GM12878 (cell line): ENCODE measurements at regions not wholly inside any gene's neighbourhood (a gene's known extent, or its start where the extent isn't known, plus 50 kb on each side); places are given as distances from the start of the nearest gene placed in this dataset.

Experiments
- ATAC-seq: fragments of 200-7000 bp; cut with Tn5 transposase; 3 replicates; pipeline ENCODE4 v1.9.1; 2020; ENCODE audit warnings: mild to moderate bottlenecking, moderate library complexity
- BruUV-seq: library from RNA; stranded (reverse); fragments of 400-500 nt; replicated peaks from 2 replicates; lab custom pipeline; 2021; lab: Mats Ljungman, UMichigan
- CTCF ChIA-PET: fragments of 300-600 bp; sonication (Branson Sonifier 250); formaldehyde crosslinking; extraction: SDS; loops from one replicate; lab custom pipeline; 2021; ENCODE audit warnings: inconsistent platforms; lab: Yijun Ruan, JAX
- POLR2A ChIA-PET: fragments of 350-600 bp; formaldehyde crosslinking; extraction: SDS; loops from one replicate; lab custom pipeline; 2021; ENCODE audit warnings: inconsistent platforms; lab: Charles Lee
- RAD21 ChIA-PET: fragments of 300-600 bp; sonication (Branson Sonifier 250); formaldehyde crosslinking; loops from one replicate; lab custom pipeline; 2023; ENCODE audit warnings: antibody characterized with exemption; ENCODE audit not compliant: unreplicated experiment; lab: Charles Lee
- SMC1A ChIA-PET: fragments of 300-600 bp; sonication (Branson Sonifier 250); formaldehyde crosslinking; loops from one replicate; lab custom pipeline; 2023; ENCODE audit not compliant: unreplicated experiment, uncharacterized antibody; lab: Charles Lee
- DNase-seq: peaks from one replicate; pipeline ENCODE4 v3.0.0-alpha.2; 2011; ENCODE audit warnings: low read depth, low spot score
- FAIRE-seq: peaks from 3 replicates; lab custom pipeline; 2011; peaks lifted over from hg19 to GRCh38; lab: Jason Lieb, UNC
- H2AFZ ChIP-seq: 2 replicates; pipeline ENCODE4 v1.6.0; 2011; ENCODE audit warnings: low read depth, low read length, control low read depth; ENCODE audit not compliant: control insufficient read depth
- H3K27ac ChIP-seq: 2 replicates; pipeline ENCODE4 v1.5.1; 2011; ENCODE audit warnings: control low read depth; ENCODE audit not compliant: control insufficient read depth, insufficient read depth
- H3K27me3 ChIP-seq, 2 experiments: replicated peaks in 1 of 2; 2 replicates each; pipeline versions ENCODE4 v1.6.0 to v1.6.1; 2011; ENCODE audit warnings: low read length in 1 of 2; ENCODE audit not compliant: control insufficient read depth in 2 of 2, insufficient read depth in 2 of 2
- H3K36me3 ChIP-seq, 2 experiments: 2 replicates each; pipeline ENCODE4 v1.5.1; 2011; ENCODE audit warnings: low read length in 1 of 2; ENCODE audit not compliant: control insufficient read depth in 2 of 2, insufficient read depth in 2 of 2
- H3K4me1 ChIP-seq: 2 replicates; pipeline ENCODE4 v1.6.1; 2011; ENCODE audit warnings: mild to moderate bottlenecking, low read length, moderate library complexity, mixed read lengths; ENCODE audit not compliant: control insufficient read depth, insufficient read depth
- H3K4me2 ChIP-seq: 2 replicates; pipeline ENCODE4 v1.6.0; 2011; ENCODE audit warnings: control low read depth; ENCODE audit not compliant: control insufficient read depth, insufficient read depth
- H3K4me3 ChIP-seq: fragments of 200-600 bp; sonication (generic); 2 replicates; pipeline ENCODE4 v1.5.1; 2016
- H3K79me2 ChIP-seq: 2 replicates; pipeline ENCODE4 v1.6.0; 2011; ENCODE audit warnings: low read length; ENCODE audit not compliant: control insufficient read depth, insufficient read depth
- H3K9ac ChIP-seq: 2 replicates; pipeline ENCODE4 v1.8.0; 2011; ENCODE audit warnings: low read length, control low read depth, mixed read lengths; ENCODE audit not compliant: control insufficient read depth, insufficient read depth
- H3K9me3 ChIP-seq: replicated peaks from 3 replicates; pipeline ENCODE4 v1.5.1; 2011; ENCODE audit warnings: mild to moderate bottlenecking, low read length; ENCODE audit not compliant: control insufficient read depth, insufficient read depth
- H4K20me1 ChIP-seq: 2 replicates; pipeline ENCODE4 v1.6.0; 2011; ENCODE audit not compliant: control insufficient read depth, insufficient read depth
- BCL11A ChIP-seq: IDR thresholded peaks from 2 replicates; pipeline ENCODE4 v1.6.1; 2011; ENCODE audit warnings: low read depth, low read length
- CBX3 ChIP-seq: fragments of 200-600 bp; sonication (generic); IDR thresholded peaks from 2 replicates; pipeline ENCODE4 v1.6.1; 2016; ENCODE audit warnings: low read depth, borderline replicate concordance
- CBX5 ChIP-seq: sonication (generic); IDR thresholded peaks from 2 replicates; pipeline ENCODE4 v1.6.1; 2016; ENCODE audit warnings: low read depth, moderate library complexity, mild to moderate bottlenecking, inconsistent platforms
- DPF2 ChIP-seq: fragments of 450-650 bp; IDR thresholded peaks from 2 replicates; pipeline ENCODE4 v1.6.1; 2017; ENCODE audit warnings: mild to moderate bottlenecking
- EZH2 ChIP-seq: IDR thresholded peaks from 2 replicates; pipeline ENCODE4 v1.6.1; 2012; ENCODE audit warnings: low read depth, mild to moderate bottlenecking, control low read depth, inconsistent platforms, low read length, borderline replicate concordance; ENCODE audit not compliant: control insufficient read depth
- JUND ChIP-seq: IDR thresholded peaks from 2 replicates; pipeline ENCODE4 v1.6.1; 2012; ENCODE audit warnings: low read depth, mild to moderate bottlenecking, low read length, improper control_type of control experiment, moderate library complexity
- NR2C1 ChIP-seq: fragments of 450-650 bp; IDR thresholded peaks from 2 replicates; pipeline ENCODE4 v1.6.1; 2017; ENCODE audit warnings: antibody characterized with exemption, mild to moderate bottlenecking, moderate library complexity
- NR2C2 ChIP-seq: IDR thresholded peaks from 2 replicates; pipeline ENCODE4 v1.6.1; 2011; ENCODE audit warnings: borderline replicate concordance, low read depth; ENCODE audit not compliant: control insufficient read depth, insufficient read length
- NR2F1 ChIP-seq: fragments of 450-650 bp; conservative IDR thresholded peaks from 2 replicates; pipeline ENCODE4 v1.6.1; 2017; ENCODE audit warnings: mild to moderate bottlenecking
- POLR2AphosphoS2 ChIP-seq: IDR thresholded peaks from 2 replicates; pipeline ENCODE4 v1.6.1; 2011; ENCODE audit warnings: low read depth, mild to moderate bottlenecking, low read length, improper control_type of control experiment, moderate library complexity
- SKIL ChIP-seq: fragments of 450-650 bp; IDR thresholded peaks from 2 replicates; pipeline ENCODE4 v1.6.1; 2017; ENCODE audit warnings: mild to moderate bottlenecking, low read depth, inconsistent platforms; ENCODE audit not compliant: poor library complexity, severe bottlenecking
- TCF7 ChIP-seq: IDR thresholded peaks from 2 replicates; pipeline ENCODE4 v1.6.1; 2014; ENCODE audit warnings: antibody characterized with exemption, borderline replicate concordance
- ZBTB40 ChIP-seq: fragments of 450-650 bp; IDR thresholded peaks from 2 replicates; pipeline ENCODE4 v1.6.1; 2016; ENCODE audit warnings: mild to moderate bottlenecking, moderate library complexity, borderline replicate concordance
- WGBS: methylation state at CpG from one replicate; pipeline ENCODE4 v1.1.6; 2016; ENCODE audit warnings: low lambda C conversion rate; ENCODE audit not compliant: insufficient replicate concordance, insufficient coverage; ENCODE audit errors: missing lambda C conversion rate; 5-methylcytosine and 5-hydroxymethylcytosine counted together
- in situ Hi-C: fragments of 300-500 bp; cut with MboI; formaldehyde crosslinking; loops from 9 replicates; pipeline ENCODE4 v1.14.3; 2018; ENCODE audit warnings: mixed read lengths
- intact Hi-C: fragments of 100-400 bp; cut with micrococcal nuclease; formaldehyde crosslinking; loops from one replicate; pipeline ENCODE4 v1.14.2; 2022; ENCODE audit not compliant: unreplicated experiment

- no peak overlapping the region for H3K4me3 ChIP-seq
- H3K27ac ChIP-seq = no peak overlapping the region
- no peaks in the 10 kb centered on the region for H4K20me1 ChIP-seq
- H3K36me3 ChIP-seq = no peaks in the 10 kb centered on the region
- H2AFZ ChIP-seq = no peak overlapping the region
- ChIA-PET SMC1A (no interaction called here), RAD21 (no interaction called here), CTCF (no interaction called here), POLR2A (no interaction called here)
- in situ Hi-C loops (no loop called here), intact Hi-C loops (no loop called here)
- BruUV-seq = no TSS peak
- FAIRE-seq (no peak), DNase-seq (no peak), ATAC-seq (peak; percentile 59)
- 0% methylated on average over 2 of the region's 2 CpGs for WGBS
- H3K4me2 ChIP-seq = no peak overlapping the region
- no peak overlapping the region for H3K9ac ChIP-seq
- H3K27me3 ChIP-seq = no peaks in the 10 kb centered on the region
- no peaks in the 10 kb centered on the region for H3K4me1 ChIP-seq
- no peak for TF ChIP-seq EZH2
- TF ChIP-seq POLR2AphosphoS2 = no peak
- no peak for TF ChIP-seq DPF2
- no peak for TF ChIP-seq SKIL
- TF ChIP-seq CBX3 = no peak
- H3K79me2 ChIP-seq = no peaks in the 10 kb centered on the region
- no peaks in the 10 kb centered on the region for H3K9me3 ChIP-seq
These were observed 540.6 kb upstream of the GCFC2 start for GRCh38 chr2:76251342-76251741.

- DNase-seq (no peak), ATAC-seq (no peak), FAIRE-seq (no peak)
- H3K4me3 ChIP-seq = no peak overlapping the region
- H3K79me2 ChIP-seq = no peaks in the 10 kb centered on the region
- SMC1A ChIA-PET = interaction anchor here (0.5 to 0.8 kb wide), 2 partner anchors 8 to 352 kb away, joined by 3 to 4 read pairs; no protein-coding TSS in a partner anchor
- intact Hi-C loops = no loop called here
- H4K20me1 ChIP-seq = no peaks in the 10 kb centered on the region
- BruUV-seq = no TSS peak
- H3K9ac ChIP-seq = no peak overlapping the region
- H3K4me2 ChIP-seq = no peak overlapping the region
- in situ Hi-C loops = no loop called here
- WGBS = 12% methylated on average over 3 of the region's 3 CpGs
- no peak overlapping the region for H3K27ac ChIP-seq
- RAD21 ChIA-PET = no interaction called here
- no peaks in the 10 kb centered on the region for H3K27me3 ChIP-seq
- no peaks in the 10 kb centered on the region for H3K36me3 ChIP-seq
- CTCF ChIA-PET = interaction anchor here (0.6 to 1.6 kb wide), 3 partner anchors 10 to 49 kb away, joined by 3 read pairs; no protein-coding TSS in a partner anchor
- H3K9me3 ChIP-seq = no peaks in the 10 kb centered on the region
- POLR2A ChIA-PET = no interaction called here
- no peak overlapping the region for H2AFZ ChIP-seq
- no peaks in the 10 kb centered on the region for H3K4me1 ChIP-seq
- no peak for TF ChIP-seq ZBTB40
- TF ChIP-seq NR2C2 = no peak
- TF ChIP-seq JUND = no peak
- TF ChIP-seq NR2F1 = no peak
- TF ChIP-seq CBX5 = no peak
- TF ChIP-seq TCF7 = no peak
- TF ChIP-seq BCL11A = no peak
- TF ChIP-seq NR2C1 = no peak
These were observed 536.3 kb upstream of the GCFC2 start for GRCh38 chr2:76247006-76247405.
